Endothelial cell of umbilical vein (primary cell): ENCODE measurements at regions not wholly inside any gene's neighbourhood (a gene's known extent, or its start where the extent isn't known, plus 50 kb on each side); places are given as distances from the start of the nearest gene placed in this dataset.

Experiments used
- BruUV-seq: library from RNA; stranded (reverse); fragments of 400-500 nt; replicated peaks from 2 replicates; lab custom pipeline; 2021; lab: Mats Ljungman, UMichigan
- CTCF ChIA-PET: fragments of 300-600, 350-600 bp; sonication (Branson Sonifier 250); formaldehyde crosslinking; loops from one replicate; lab custom pipeline; 2021; ENCODE audit warnings: antibody characterized with exemption, inconsistent platforms; lab: Charles Lee
- POLR2A ChIA-PET: fragments of 300-600, 350-600 bp; sonication (Branson Sonifier 250); formaldehyde crosslinking; loops from one replicate; lab custom pipeline; 2021; ENCODE audit warnings: antibody characterized with exemption, inconsistent platforms; lab: Charles Lee
- DNase-seq: peaks from one replicate; pipeline ENCODE4 v3.0.0-alpha.2; 2011; ENCODE audit warnings: low read depth, low spot score
- FAIRE-seq: peaks from 2 replicates; lab custom pipeline; 2011; peaks lifted over from hg19 to GRCh38; lab: Jason Lieb, UNC
- H2AFZ ChIP-seq: 2 replicates; pipeline ENCODE4 v1.6.0; 2012; ENCODE audit warnings: low read depth, low read length, control low read depth, inconsistent platforms
- H3K27ac ChIP-seq: 2 replicates; pipeline ENCODE4 v1.5.1; 2011; ENCODE audit warnings: low read depth, mild to moderate bottlenecking, control low read depth, low read length, moderate library complexity; ENCODE audit not compliant: insufficient read depth
- H3K27me3 ChIP-seq, 2 experiments: 2 replicates each; pipeline versions ENCODE4 v1.6.0 to v1.6.1; 2011; ENCODE audit warnings: low read length in 2 of 2, mixed read lengths in 1 of 2; ENCODE audit not compliant: control insufficient read depth in 2 of 2, insufficient read depth in 2 of 2
- H3K36me3 ChIP-seq, 2 experiments: 2 replicates in 1 of 2; 3 replicates in 1 of 2; pipeline ENCODE4 v1.5.1; 2011; ENCODE audit warnings: low read length in 2 of 2, mild to moderate bottlenecking in 1 of 2, moderate library complexity in 1 of 2; ENCODE audit not compliant: control insufficient read depth in 2 of 2, insufficient read depth in 2 of 2; ENCODE audit errors: extremely low read depth in 1 of 2
- H3K4me1 ChIP-seq: 3 replicates; pipeline ENCODE4 v1.5.1; 2011; ENCODE audit warnings: mild to moderate bottlenecking, low read length; ENCODE audit not compliant: control insufficient read depth, insufficient read depth; ENCODE audit errors: extremely low read depth
- H3K4me2 ChIP-seq: 2 replicates; pipeline ENCODE4 v1.6.1; 2011; ENCODE audit warnings: low read length, control low read depth, mixed read lengths; ENCODE audit not compliant: insufficient read depth
- H3K4me3 ChIP-seq, 3 experiments: fragments of 200-600 bp in 1 of 3; sonication (generic), shearing (Covaris generic) in 1 of 3; replicated peaks in 1 of 3; 2 replicates each; pipeline ENCODE4 v1.5.1; 2011 to 2016; ENCODE audit warnings: control low read depth in 3 of 3, low read length in 3 of 3, mild to moderate bottlenecking in 2 of 3, inconsistent platforms in 1 of 3, low read depth in 1 of 3, moderate library complexity in 1 of 3; ENCODE audit not compliant: insufficient read depth in 1 of 3
- H3K79me2 ChIP-seq: 2 replicates; pipeline ENCODE4 v1.6.0; 2012; ENCODE audit warnings: low read length, inconsistent platforms; ENCODE audit not compliant: control insufficient read depth, insufficient read depth
- H3K9ac ChIP-seq: replicated peaks from 2 replicates; pipeline ENCODE3; 2011; ENCODE audit warnings: low read length, control low read depth; ENCODE audit not compliant: insufficient read depth; ENCODE audit errors: extremely low read depth
- H3K9me1 ChIP-seq: replicated peaks from 3 replicates; pipeline ENCODE4 v1.6.0; 2011; ENCODE audit warnings: mild to moderate bottlenecking, low read length; ENCODE audit not compliant: control insufficient read depth, insufficient read depth; ENCODE audit errors: extremely low read depth
- H3K9me3 ChIP-seq: replicated peaks from 2 replicates; pipeline ENCODE4 v1.5.1; 2012; ENCODE audit warnings: low read length, inconsistent platforms; ENCODE audit not compliant: control insufficient read depth, insufficient read depth
- H4K20me1 ChIP-seq: replicated peaks from 2 replicates; pipeline ENCODE3; 2011; ENCODE audit warnings: mild to moderate bottlenecking, low read length; ENCODE audit not compliant: control insufficient read depth, insufficient read depth; ENCODE audit errors: extremely low read depth
- CTCF ChIP-seq, 2 donors: IDR thresholded peaks; 1 replicate in 1 of 2; 2 replicates in 1 of 2; pipeline ENCODE4 v1.5.1; 2011; ENCODE audit warnings: low read length in 2 of 2, mild to moderate bottlenecking in 2 of 2, moderate library complexity in 2 of 2, control low read depth in 1 of 2, inconsistent platforms in 1 of 2, low read depth in 1 of 2; ENCODE audit not compliant: insufficient read depth in 1 of 2; ENCODE audit errors: extremely low read depth in 1 of 2
- EZH2 ChIP-seq: IDR thresholded peaks from 2 replicates; pipeline ENCODE4 v1.6.1; 2012; ENCODE audit warnings: borderline replicate concordance, low read depth, mild to moderate bottlenecking, moderate library complexity, low read length, inconsistent platforms; ENCODE audit not compliant: severe bottlenecking
- FOS ChIP-seq: IDR thresholded peaks from 2 replicates; pipeline ENCODE4 v1.6.1; 2011; ENCODE audit warnings: mild to moderate bottlenecking, low read length, moderate library complexity, borderline replicate concordance; ENCODE audit not compliant: insufficient read depth
- GATA2 ChIP-seq: IDR thresholded peaks from 2 replicates; pipeline ENCODE4 v1.7.0; 2011; ENCODE audit warnings: low read depth, mild to moderate bottlenecking, moderate library complexity, mixed read lengths, low read length; ENCODE audit not compliant: insufficient read length, insufficient read depth
- JUN ChIP-seq: IDR thresholded peaks from 2 replicates; pipeline ENCODE4 v1.6.1; 2011; ENCODE audit warnings: borderline replicate concordance, low read depth; ENCODE audit not compliant: insufficient read length, insufficient read depth
- MYC ChIP-seq: IDR thresholded peaks from one replicate; pipeline ENCODE4 v1.6.1; 2011; ENCODE audit warnings: mild to moderate bottlenecking, low read depth, low read length
- POLR2A ChIP-seq: IDR thresholded peaks from 2 replicates; pipeline ENCODE4 v1.6.1; 2012; ENCODE audit warnings: low read depth, mild to moderate bottlenecking, control low read depth, low read length
- POLR2AphosphoS5 ChIP-seq: IDR thresholded peaks from 2 replicates; pipeline ENCODE4 v1.6.1; 2012; ENCODE audit warnings: low read depth, mild to moderate bottlenecking, control low read depth, low read length, moderate library complexity; ENCODE audit not compliant: insufficient read depth
- dilution Hi-C: fragments of 300-500 bp; cut with MboI; formaldehyde crosslinking; loops from one replicate; pipeline ENCODE4 v1.15.0; 2019; ENCODE audit warnings: low sequenced_read_pairs; ENCODE audit not compliant: extremely low pct_ligation_motif_present
- intact Hi-C: fragments of 100-400 bp; cut with micrococcal nuclease; formaldehyde crosslinking; loops from one replicate; pipeline ENCODE4 v1.10.0; 2022
- TF ChIP-seq, protein P1 (sequence below): IDR thresholded peaks from 2 replicates; pipeline ENCODE4 v1.6.1; 2011; ENCODE audit not compliant: insufficient read depth, insufficient read length

DNA sequence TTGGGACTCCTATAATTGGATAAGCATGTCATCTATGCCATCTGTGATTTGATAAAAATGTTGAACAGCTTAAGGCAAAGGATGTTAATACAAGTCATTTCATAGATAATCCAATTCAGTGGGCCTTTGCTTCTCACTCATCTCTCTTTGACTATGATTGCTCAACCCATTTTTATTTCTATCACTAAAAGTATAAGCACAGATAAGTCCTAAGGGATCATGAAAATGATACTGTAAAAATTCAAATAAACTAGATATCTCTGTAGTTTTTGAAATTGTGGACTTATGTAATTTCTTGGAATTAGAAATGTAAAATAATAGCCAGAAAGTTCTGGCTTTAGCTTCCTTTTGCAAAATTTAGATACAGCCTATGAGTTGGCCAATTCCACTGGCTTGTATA is 440.3 kb downstream of the POM121L12 start:
- H3K9me1 ChIP-seq = no peaks in the 10 kb centered on the region
- dilution Hi-C loops = no loop called here
- H3K36me3 ChIP-seq = no peaks in the 10 kb centered on the region
- no peak for DNase-seq
- H3K4me2 ChIP-seq = no peak overlapping the region
- no peak for FAIRE-seq
- TF ChIP-seq EZH2 (no peak), JUN (no peak), MYC (no peak), CTCF (IDR thresholded peaks at IDR 0.05; ENCODE audit: extremely low read depth in 1 of 2, insufficient read depth in 1 of 2, low read depth in 1 of 2, low read length in 2 of 2) (no peak), FOS (no peak), GATA2 (no peak), POLR2A (no peak), POLR2AphosphoS5 (no peak)
- TF ChIP-seq, protein P1, sequence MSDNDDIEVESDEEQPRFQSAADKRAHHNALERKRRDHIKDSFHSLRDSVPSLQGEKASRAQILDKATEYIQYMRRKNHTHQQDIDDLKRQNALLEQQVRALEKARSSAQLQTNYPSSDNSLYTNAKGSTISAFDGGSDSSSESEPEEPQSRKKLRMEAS = no peak
- no peak overlapping the region for H3K9ac ChIP-seq
- H3K4me3 ChIP-seq = no peak overlapping the region
- no peaks in the 10 kb centered on the region for H3K27me3 ChIP-seq
- ChIA-PET POLR2A (no interaction called here), CTCF (no interaction called here)
- H3K27ac ChIP-seq = no peak overlapping the region
- no peaks in the 10 kb centered on the region for H4K20me1 ChIP-seq
- no peaks in the 10 kb centered on the region for H3K4me1 ChIP-seq
- no peaks in the 10 kb centered on the region for H3K79me2 ChIP-seq
- BruUV-seq = no TSS peak
- no peak overlapping the region for H2AFZ ChIP-seq
- intact Hi-C loops = no loop called here
- no peaks in the 10 kb centered on the region for H3K9me3 ChIP-seq
